ENCODE measurements at regions not wholly inside any gene's neighbourhood (a gene's known extent, or its start where the extent isn't known, plus 50 kb on each side); places are given as distances from the start of the nearest gene placed in this dataset.

DNA sequence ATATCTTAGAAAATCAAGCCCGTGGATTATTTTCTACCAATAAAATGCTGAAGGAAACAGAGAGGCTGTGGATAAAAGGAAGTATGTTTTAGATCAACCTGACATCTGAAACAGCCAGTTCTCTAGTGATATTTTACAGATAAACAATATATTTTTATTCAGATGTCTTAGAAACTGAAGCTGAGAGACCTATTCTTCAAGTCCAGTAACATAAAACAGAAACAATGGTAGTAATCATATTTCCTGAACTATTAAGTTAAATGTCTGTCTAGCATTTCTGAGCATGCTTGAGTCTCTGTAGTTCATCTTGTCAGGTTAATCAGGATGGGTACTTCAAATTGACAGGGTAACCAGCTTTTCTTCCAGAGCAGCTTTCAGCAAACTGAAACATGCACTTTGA is 449.6 kb upstream of the TOM1L1 start (continued):
- TF ChIP-seq CHD7 (IDR thresholded peaks at IDR 0.05; ENCODE audit: insufficient replicate concordance, low read length): no peak
